ENCODE measurements at regions not wholly inside any gene's neighbourhood (a gene's known extent, or its start where the extent isn't known, plus 50 kb on each side); places are given as distances from the start of the nearest gene placed in this dataset.

- no peak for ATAC-seq (ENCODE audit: low FRiP score)
- Histone ChIP-seq H3K9me3 (ENCODE audit: control insufficient read depth, low read length) (no peaks in the 10 kb centered on the region), H3K4me1 (ENCODE audit: control insufficient read depth in 1 of 2, insufficient read depth in 2 of 2, low read length in 2 of 2) (no peaks in the 10 kb centered on the region), H3K27ac (ENCODE audit: low read depth in 1 of 2, low read length in 2 of 2) (no peak overlapping the region), H3K4me3 (ENCODE audit: low read length in 2 of 2) (no peak overlapping the region), H3K36me3 (ENCODE audit: control insufficient read depth in 1 of 2, insufficient read depth in 2 of 2, low read length in 1 of 2) (no peaks in the 10 kb centered on the region), H3K27me3 (ENCODE audit: control insufficient read depth in 1 of 2, insufficient read depth in 2 of 2, low read length in 1 of 2) (no peaks in the 10 kb centered on the region)
- WGBS, 2 donors: 89 to 91% methylated on average over 2 of the region's 2 CpGs
- intact Hi-C loops (cut with DNase I): no loop called here
- DNase-seq: no peak
These were observed 901.3 kb upstream of the SEMA6A start for GRCh38 chr5:117475919-117476318.

DNA sequence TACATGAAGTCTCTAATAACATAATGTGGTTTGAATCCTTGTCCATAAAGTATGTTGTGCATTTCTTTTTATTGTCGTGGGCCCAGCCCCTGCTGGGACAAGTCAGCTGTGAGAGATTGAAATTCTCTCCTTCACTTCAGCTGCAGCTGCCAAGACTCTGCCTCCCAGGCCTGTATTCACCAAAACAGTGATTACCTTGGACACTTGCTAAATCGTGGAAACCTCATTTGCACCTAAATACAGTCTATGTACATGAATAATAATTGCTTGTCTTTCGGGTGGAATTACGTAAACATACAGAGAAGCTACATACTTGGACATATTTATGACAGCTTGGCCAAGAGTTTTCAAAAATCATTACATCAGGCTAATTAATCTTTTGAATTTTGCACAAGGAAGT, 898.5 kb upstream of the SEMA6A start:
- Histone ChIP-seq H3K27me3 (ENCODE audit: control insufficient read depth in 1 of 2, insufficient read depth in 2 of 2, low read length in 1 of 2) (no peaks in the 10 kb centered on the region), H3K9me3 (ENCODE audit: control insufficient read depth, low read length) (no peaks in the 10 kb centered on the region), H3K4me1 (ENCODE audit: control insufficient read depth in 1 of 2, insufficient read depth in 2 of 2, low read length in 2 of 2) (no peaks in the 10 kb centered on the region), H3K27ac (ENCODE audit: low read depth in 1 of 2, low read length in 2 of 2) (no peak overlapping the region), H3K4me3 (ENCODE audit: low read length in 2 of 2) (no peak overlapping the region), H3K36me3 (ENCODE audit: control insufficient read depth in 1 of 2, insufficient read depth in 2 of 2, low read length in 1 of 2) (no peaks in the 10 kb centered on the region)
- DNase-seq: no peak
- ATAC-seq (ENCODE audit: low FRiP score): no peak
- 42 to 43% methylated on average over 4 of the region's 4 CpGs for WGBS, 2 donors
- intact Hi-C loops (cut with DNase I): no loop called here

DNA sequence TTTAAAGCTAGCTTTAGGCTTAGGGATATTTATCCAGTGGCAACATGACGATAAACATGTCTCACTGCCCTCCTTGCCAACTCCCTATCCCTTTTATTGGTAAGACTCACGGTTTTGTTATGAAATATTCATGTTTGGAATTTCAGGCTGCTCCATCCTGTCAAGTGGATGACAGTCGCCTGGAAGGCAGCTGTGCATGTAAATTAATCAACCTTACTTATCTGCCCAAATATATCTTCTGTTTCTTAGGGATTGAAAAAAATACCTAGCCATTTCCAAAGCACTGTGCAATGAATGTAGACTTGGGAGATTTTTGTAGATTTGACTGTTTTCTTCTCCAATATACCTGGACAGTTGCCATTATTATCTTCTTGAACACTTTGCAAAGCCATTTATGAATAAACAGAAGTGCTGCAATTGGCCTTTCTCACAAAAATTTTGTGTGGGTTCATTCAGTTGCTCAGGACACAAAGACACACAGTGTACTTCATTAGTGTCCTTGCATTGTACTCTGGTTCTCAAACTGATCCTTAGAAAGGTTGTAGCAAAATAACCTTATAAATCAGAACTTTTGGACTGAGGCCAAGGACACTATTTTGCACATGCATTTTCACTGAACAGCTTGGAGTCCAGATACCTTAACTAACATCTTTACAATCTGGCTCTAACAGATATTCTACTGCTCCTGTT, 889.4 kb upstream of the SEMA6A start:
- Histone ChIP-seq H3K9me3 (ENCODE audit: control insufficient read depth, low read length) (no peaks in the 10 kb centered on the region), H3K36me3 (ENCODE audit: control insufficient read depth in 1 of 2, insufficient read depth in 2 of 2, low read length in 1 of 2) (no peaks in the 10 kb centered on the region), H3K27ac (ENCODE audit: low read depth in 1 of 2, low read length in 2 of 2) (no peak overlapping the region), H3K4me1 (ENCODE audit: control insufficient read depth in 1 of 2, insufficient read depth in 2 of 2, low read length in 2 of 2) (no peaks in the 10 kb centered on the region), H3K4me3 (ENCODE audit: low read length in 2 of 2) (no peak overlapping the region), H3K27me3 (ENCODE audit: control insufficient read depth in 1 of 2, insufficient read depth in 2 of 2, low read length in 1 of 2) (no peaks in the 10 kb centered on the region)
- DNase-seq (no peak), ATAC-seq (ENCODE audit: low FRiP score) (no peak)
- intact Hi-C loops (cut with DNase I): no loop called here
- 33 to 35% methylated on average over 3 of the region's 3 CpGs for WGBS, 2 donors

DNA sequence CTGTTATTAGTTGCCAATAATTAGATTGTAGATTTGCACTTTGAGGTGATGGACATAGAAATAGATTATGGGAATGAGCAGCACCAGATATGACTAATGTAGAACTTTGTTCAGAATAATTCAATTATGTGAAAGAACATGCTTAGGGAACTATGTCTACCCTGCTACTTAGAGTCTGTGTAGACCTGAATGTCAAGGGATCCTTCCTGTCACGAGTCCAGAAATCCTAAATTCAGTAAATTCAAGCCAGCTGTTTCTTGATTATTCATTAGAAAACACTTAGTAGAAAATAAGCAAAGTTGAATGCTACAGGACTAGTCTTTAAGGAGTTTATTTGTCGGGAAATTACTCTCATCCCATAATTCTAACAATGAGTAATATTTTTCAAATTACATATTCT, 887.3 kb upstream of the SEMA6A start:
- intact Hi-C loops (cut with DNase I): no loop called here
- no peaks in the 10 kb centered on the region for H3K27me3 ChIP-seq (ENCODE audit: control insufficient read depth in 1 of 2, insufficient read depth in 2 of 2, low read length in 1 of 2)
- 77 to 83% methylated on average over 2 of the region's 2 CpGs for WGBS, 2 donors
- no peak overlapping the region for H3K27ac ChIP-seq (ENCODE audit: low read depth in 1 of 2, low read length in 2 of 2)
- no peak for ATAC-seq (ENCODE audit: low FRiP score)
- H3K36me3 ChIP-seq (ENCODE audit: control insufficient read depth in 1 of 2, insufficient read depth in 2 of 2, low read length in 1 of 2): no peaks in the 10 kb centered on the region
- H3K9me3 ChIP-seq (ENCODE audit: control insufficient read depth, low read length): no peaks in the 10 kb centered on the region
- no peak for DNase-seq
- no peak overlapping the region for H3K4me3 ChIP-seq (ENCODE audit: low read length in 2 of 2)
- no peaks in the 10 kb centered on the region for H3K4me1 ChIP-seq (ENCODE audit: control insufficient read depth in 1 of 2, insufficient read depth in 2 of 2, low read length in 2 of 2)

GRCh38 chr5:117461403-117461802, 886.8 kb upstream of the SEMA6A start:
- Histone ChIP-seq H3K27me3 (ENCODE audit: control insufficient read depth in 1 of 2, insufficient read depth in 2 of 2, low read length in 1 of 2) (no peaks in the 10 kb centered on the region), H3K4me3 (ENCODE audit: low read length in 2 of 2) (no peak overlapping the region), H3K4me1 (ENCODE audit: control insufficient read depth in 1 of 2, insufficient read depth in 2 of 2, low read length in 2 of 2) (no peaks in the 10 kb centered on the region), H3K36me3 (ENCODE audit: control insufficient read depth in 1 of 2, insufficient read depth in 2 of 2, low read length in 1 of 2) (no peaks in the 10 kb centered on the region), H3K27ac (ENCODE audit: low read depth in 1 of 2, low read length in 2 of 2) (no peak overlapping the region), H3K9me3 (ENCODE audit: control insufficient read depth, low read length) (no peaks in the 10 kb centered on the region)
- 85 to 89% methylated on average over 1 of the region's 1 CpG for WGBS, 2 donors
- intact Hi-C loops (cut with DNase I): no loop called here
- ATAC-seq (ENCODE audit: low FRiP score) (no peak), DNase-seq (no peak)

DNA sequence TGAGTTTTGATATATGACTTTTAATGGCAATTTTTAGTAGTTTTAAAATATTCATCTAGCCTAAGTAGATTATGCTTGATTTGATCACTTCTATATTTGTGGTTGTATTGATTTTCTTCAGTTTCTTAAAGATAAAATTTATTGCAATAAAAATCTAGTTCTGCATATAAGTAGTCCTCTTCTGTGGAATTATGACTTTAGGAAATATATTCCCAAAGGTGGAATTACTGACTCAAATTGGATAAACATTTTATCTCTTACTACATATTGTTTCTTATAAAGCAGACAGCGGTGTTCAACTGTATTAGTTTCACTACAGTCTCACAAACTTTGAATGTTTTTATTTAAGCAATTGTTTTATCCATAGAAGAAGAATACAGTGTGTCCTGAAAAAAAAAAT, 883.0 kb upstream of the SEMA6A start:
- H3K27ac ChIP-seq (ENCODE audit: low read depth in 1 of 2, low read length in 2 of 2): no peak overlapping the region
- ATAC-seq (ENCODE audit: low FRiP score): no peak
- H3K9me3 ChIP-seq (ENCODE audit: control insufficient read depth, low read length): no peaks in the 10 kb centered on the region
- intact Hi-C loops (cut with DNase I): no loop called here
- no peak overlapping the region for H3K4me3 ChIP-seq (ENCODE audit: low read length in 2 of 2)
- WGBS, 2 donors: 91 to 97% methylated on average over 1 of the region's 1 CpG
- no peaks in the 10 kb centered on the region for H3K27me3 ChIP-seq (ENCODE audit: control insufficient read depth in 1 of 2, insufficient read depth in 2 of 2, low read length in 1 of 2)
- no peaks in the 10 kb centered on the region for H3K4me1 ChIP-seq (ENCODE audit: control insufficient read depth in 1 of 2, insufficient read depth in 2 of 2, low read length in 2 of 2)
- no peak for DNase-seq
- no peaks in the 10 kb centered on the region for H3K36me3 ChIP-seq (ENCODE audit: control insufficient read depth in 1 of 2, insufficient read depth in 2 of 2, low read length in 1 of 2)

DNA sequence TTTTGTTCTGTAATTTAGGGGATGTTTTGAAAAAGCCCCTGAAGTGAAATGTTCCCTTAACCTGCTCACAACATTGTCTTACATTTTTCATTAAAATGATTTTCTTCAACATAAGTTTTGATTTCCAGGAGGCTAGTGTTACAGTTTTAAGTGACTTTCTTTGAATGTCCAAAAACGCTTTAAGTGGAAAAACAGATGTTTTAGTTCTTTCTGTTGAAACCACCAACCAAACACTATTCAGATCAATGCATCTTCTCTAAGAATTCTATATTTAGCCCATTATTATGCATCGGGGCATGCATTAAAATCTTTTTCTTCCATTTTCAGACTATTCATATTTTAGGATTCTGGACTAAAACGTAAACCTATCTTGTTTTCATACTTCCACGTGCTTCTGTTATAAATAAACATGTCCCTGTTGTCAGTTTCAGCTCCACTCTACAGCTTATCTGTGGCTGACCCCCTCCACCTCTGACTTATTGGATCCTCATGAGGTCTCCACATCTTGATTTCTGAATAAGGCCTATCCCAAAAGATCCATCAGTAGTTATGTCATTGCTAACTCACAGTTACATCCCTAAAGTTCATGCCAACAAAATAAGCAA, 882.3 kb upstream of the SEMA6A start:
- no peaks in the 10 kb centered on the region for H3K36me3 ChIP-seq (ENCODE audit: control insufficient read depth in 1 of 2, insufficient read depth in 2 of 2, low read length in 1 of 2)
- DNase-seq: no peak
- no peak for ATAC-seq (ENCODE audit: low FRiP score)
- intact Hi-C loops (cut with DNase I): no loop called here
- H3K4me1 ChIP-seq (ENCODE audit: control insufficient read depth in 1 of 2, insufficient read depth in 2 of 2, low read length in 2 of 2): no peaks in the 10 kb centered on the region
- 49 to 56% methylated on average over 4 of the region's 4 CpGs for WGBS, 2 donors
- no peak overlapping the region for H3K27ac ChIP-seq (ENCODE audit: low read depth in 1 of 2, low read length in 2 of 2)
- H3K4me3 ChIP-seq (ENCODE audit: low read length in 2 of 2): no peak overlapping the region
- H3K9me3 ChIP-seq (ENCODE audit: control insufficient read depth, low read length): no peaks in the 10 kb centered on the region
- no peaks in the 10 kb centered on the region for H3K27me3 ChIP-seq (ENCODE audit: control insufficient read depth in 1 of 2, insufficient read depth in 2 of 2, low read length in 1 of 2)

GRCh38 chr5:117455236-117456233, 880.9 kb upstream of the SEMA6A start:
- Histone ChIP-seq H3K4me1 (ENCODE audit: control insufficient read depth in 1 of 2, insufficient read depth in 2 of 2, low read length in 2 of 2) (no peaks in the 10 kb centered on the region), H3K9me3 (ENCODE audit: control insufficient read depth, low read length) (no peaks in the 10 kb centered on the region), H3K36me3 (ENCODE audit: control insufficient read depth in 1 of 2, insufficient read depth in 2 of 2, low read length in 1 of 2) (no peaks in the 10 kb centered on the region), H3K27ac (ENCODE audit: low read depth in 1 of 2, low read length in 2 of 2) (no peak overlapping the region), H3K27me3 (ENCODE audit: control insufficient read depth in 1 of 2, insufficient read depth in 2 of 2, low read length in 1 of 2) (no peaks in the 10 kb centered on the region), H3K4me3 (ENCODE audit: low read length in 2 of 2) (no peak overlapping the region)
- intact Hi-C loops (cut with DNase I): no loop called here
- ATAC-seq (ENCODE audit: low FRiP score) (peak; percentile 28), DNase-seq (peak in 1 of 2 donors; percentile 35)
- WGBS, 2 donors: 48 to 51% methylated on average over 21 of the region's 21 CpGs

Data from aorta (tissue), 5 donors.